ENCODE measurements at regions not wholly inside any gene's neighbourhood (a gene's known extent, or its start where the extent isn't known, plus 50 kb on each side); places are given as distances from the start of the nearest gene placed in this dataset.
"Not testable (repeated sequence)": the region's sequence is repeated elsewhere in the genome, so short reads cannot be mapped to it uniquely, and the experiment has no call there.

DNA sequence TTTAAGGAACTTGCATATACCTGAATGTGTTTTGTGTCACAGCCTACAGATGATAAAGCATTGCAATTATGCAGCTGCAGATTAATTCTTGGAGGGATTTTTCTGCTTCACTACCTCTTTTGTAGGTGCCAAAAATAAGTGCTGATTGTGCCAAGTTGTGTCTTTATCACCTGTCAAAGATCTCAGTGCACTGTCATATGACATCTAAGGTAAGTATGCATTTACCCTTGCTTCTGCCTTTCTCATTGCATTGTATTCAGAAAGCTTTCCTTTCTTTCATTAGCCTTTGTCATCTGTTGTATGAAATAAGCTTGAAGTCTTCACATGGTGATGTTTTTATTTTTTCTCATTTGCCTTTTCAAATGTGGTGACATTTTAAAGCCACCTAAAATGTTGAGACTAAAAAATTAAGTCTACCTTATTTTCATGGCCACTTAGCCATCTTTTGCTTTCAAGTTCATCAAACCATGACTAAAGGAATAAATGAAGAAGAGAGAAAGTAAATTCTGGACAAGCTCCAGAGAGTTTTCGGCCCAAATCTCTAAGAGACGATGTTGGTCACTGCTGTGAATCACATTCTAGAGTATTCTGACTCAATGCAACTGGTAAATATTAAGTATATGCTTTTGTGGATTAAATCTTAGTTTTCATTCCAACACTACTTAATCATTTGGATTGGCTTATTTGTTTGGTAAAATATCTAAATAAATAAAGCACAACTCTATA, 381.8 kb upstream of the EPHA3 start:
- no peaks in the 10 kb centered on the region for H3K36me3 ChIP-seq
- no peak for DNase-seq (ENCODE audit: low read depth in 1 of 2, low spot score in 2 of 2)
- no peaks in the 10 kb centered on the region for H3K4me1 ChIP-seq (replicated peaks)
- no peak overlapping the region for H3K27ac ChIP-seq
- no peaks in the 10 kb centered on the region for H3K27me3 ChIP-seq (replicated peaks)
- H3K9me3 ChIP-seq (replicated peaks) = no peaks in the 10 kb centered on the region
- no peak overlapping the region for H3K4me3 ChIP-seq

DNA sequence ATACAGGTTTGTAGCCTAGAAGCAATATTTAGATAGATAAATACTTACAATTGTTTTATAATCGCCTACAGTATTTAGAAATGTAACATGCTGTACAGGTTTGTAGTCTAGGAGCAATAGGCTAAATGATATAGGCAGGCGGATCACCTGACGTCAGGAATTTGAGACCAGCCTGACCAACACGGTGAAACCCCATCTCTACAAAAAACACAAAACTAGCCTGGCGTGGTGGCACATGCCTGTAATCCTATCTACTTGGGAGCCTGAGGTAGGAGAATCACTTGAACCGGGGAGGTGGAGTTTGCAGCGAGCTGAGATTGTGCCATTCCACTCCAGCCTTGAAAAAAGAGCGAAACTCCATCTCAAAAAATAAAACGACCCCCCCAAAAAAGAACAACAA, 375.2 kb upstream of the EPHA3 start:
- no peak for DNase-seq (ENCODE audit: low read depth in 1 of 2, low spot score in 2 of 2)
- Histone ChIP-seq H3K27ac (no peak overlapping the region), H3K9me3 (replicated peaks) (no peaks in the 10 kb centered on the region), H3K27me3 (replicated peaks) (no peaks in the 10 kb centered on the region), H3K4me1 (replicated peaks) (no peaks in the 10 kb centered on the region), H3K4me3 (no peak overlapping the region), H3K36me3 (no peaks in the 10 kb centered on the region)

- DNase-seq (ENCODE audit: low read depth in 1 of 2, low spot score in 2 of 2) = no peak
- Histone ChIP-seq H3K4me3 (no peak overlapping the region), H3K27ac (no peak overlapping the region)
Measured at GRCh38 chr3:88742106-88742505, 365.3 kb upstream of the EPHA3 start.

GRCh38 chr3:88742674-88743507, 364.5 kb upstream of the EPHA3 start:
- Histone ChIP-seq H3K27me3 (replicated peaks) (no peaks in the 10 kb centered on the region), H3K4me3 (no peak overlapping the region), H3K4me1 (replicated peaks) (no peaks in the 10 kb centered on the region), H3K9me3 (replicated peaks) (no peaks in the 10 kb centered on the region), H3K27ac (no peak overlapping the region), H3K36me3 (no peaks in the 10 kb centered on the region)
- DNase-seq (ENCODE audit: low read depth in 1 of 2, low spot score in 2 of 2) = no peak

More at GRCh38 chr3:88742106-88742505, 365.3 kb upstream of the EPHA3 start:
- no peaks in the 10 kb centered on the region for H3K36me3 ChIP-seq
- H3K9me3 ChIP-seq (replicated peaks) = no peaks in the 10 kb centered on the region
- no peaks in the 10 kb centered on the region for H3K27me3 ChIP-seq (replicated peaks)
- H3K4me1 ChIP-seq (replicated peaks) = no peaks in the 10 kb centered on the region

DNA sequence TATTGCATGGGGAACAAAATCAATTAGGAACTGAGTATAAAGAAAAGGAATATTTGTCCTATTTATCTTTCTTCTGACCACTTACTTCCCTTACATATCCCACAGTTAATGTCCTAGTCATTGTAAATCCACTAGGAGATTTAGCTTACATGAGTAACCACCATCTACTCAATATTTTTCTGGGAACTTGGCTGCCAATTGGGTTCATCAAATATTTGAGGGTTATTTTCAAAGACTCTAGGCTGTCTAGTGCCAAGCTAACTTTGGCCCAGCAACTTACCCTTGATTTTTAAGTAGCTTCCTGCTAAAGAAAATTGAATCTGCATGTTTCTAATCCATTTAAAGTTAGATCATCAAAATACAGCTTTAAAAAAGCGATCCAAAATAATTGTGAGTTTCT, 362.5 kb upstream of the EPHA3 start:
- Histone ChIP-seq H3K36me3 (no peaks in the 10 kb centered on the region), H3K4me1 (replicated peaks) (no peaks in the 10 kb centered on the region), H3K9me3 (replicated peaks) (no peaks in the 10 kb centered on the region), H3K27me3 (replicated peaks) (no peaks in the 10 kb centered on the region), H3K27ac (no peak overlapping the region), H3K4me3 (no peak overlapping the region)
- DNase-seq (ENCODE audit: low read depth in 1 of 2, low spot score in 2 of 2) = no peak

- not testable (repeated sequence) for DNase-seq (ENCODE audit: low read depth in 1 of 2, low spot score in 2 of 2); H3K9me3 ChIP-seq (replicated peaks); H3K4me3 ChIP-seq; H3K4me1 ChIP-seq (replicated peaks); H3K27me3 ChIP-seq (replicated peaks); H3K36me3 ChIP-seq; H3K27ac ChIP-seq
Measured at GRCh38 chr3:88747145-88747544, 360.3 kb upstream of the EPHA3 start.

DNA sequence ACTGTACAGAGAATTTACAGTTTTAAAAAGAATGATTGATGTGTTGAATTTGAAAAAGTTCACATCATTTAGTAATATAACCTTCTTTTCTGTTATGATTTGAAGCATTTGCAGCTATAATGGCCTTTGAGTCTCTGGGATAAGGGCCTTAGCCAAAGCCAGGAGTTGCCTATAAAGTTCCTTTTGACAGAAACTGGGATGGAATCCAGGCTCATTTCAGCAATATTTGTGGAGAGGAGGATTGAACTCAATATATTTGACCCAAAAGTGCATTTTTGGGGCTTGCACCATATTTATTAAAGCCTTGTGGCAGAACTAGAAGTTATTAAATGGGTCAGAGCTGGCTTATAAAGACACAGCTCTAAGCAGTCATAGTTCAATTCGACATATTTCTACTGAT, 348.7 kb upstream of the EPHA3 start:
- Histone ChIP-seq H3K4me1 (replicated peaks) (no peaks in the 10 kb centered on the region), H3K4me3 (no peak overlapping the region)
- DNase-seq (ENCODE audit: low read depth in 1 of 2, low spot score in 2 of 2) = no peak

DNA sequence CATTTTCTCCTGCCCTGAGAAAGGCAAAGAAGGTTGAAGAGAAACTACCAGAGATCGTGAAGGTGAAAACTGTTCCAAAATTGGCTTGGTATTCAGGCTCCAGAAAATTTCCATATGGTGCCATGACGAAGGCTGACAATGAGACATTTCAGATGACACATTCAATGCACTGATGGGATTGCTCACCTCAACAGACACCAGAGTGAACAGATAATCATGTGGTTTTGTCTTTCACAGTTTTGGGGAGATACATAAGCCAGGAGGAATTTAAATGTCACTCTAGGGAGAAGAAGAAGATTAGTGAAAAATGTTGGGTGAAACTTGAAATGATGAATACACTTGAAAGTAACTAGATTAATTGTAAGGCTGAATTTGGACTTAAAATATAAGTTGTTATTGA, 339.7 kb upstream of the EPHA3 start:
- Histone ChIP-seq H3K4me3 (no peak overlapping the region), H3K27ac (no peak overlapping the region), H3K4me1 (replicated peaks) (no peaks in the 10 kb centered on the region), H3K27me3 (replicated peaks) (no peaks in the 10 kb centered on the region), H3K9me3 (replicated peaks) (no peaks in the 10 kb centered on the region), H3K36me3 (no peaks in the 10 kb centered on the region)
- no peak for DNase-seq (ENCODE audit: low read depth in 1 of 2, low spot score in 2 of 2)

More for the DNA sequence above, 348.7 kb upstream of the EPHA3 start:
- Histone ChIP-seq H3K9me3 (replicated peaks) (no peaks in the 10 kb centered on the region), H3K27me3 (replicated peaks) (no peaks in the 10 kb centered on the region), H3K27ac (no peak overlapping the region), H3K36me3 (no peaks in the 10 kb centered on the region)

- no peak overlapping the region for H3K4me3 ChIP-seq
- no peaks in the 10 kb centered on the region for H3K36me3 ChIP-seq
- no peaks in the 10 kb centered on the region for H3K27me3 ChIP-seq (replicated peaks)
- H3K27ac ChIP-seq = no peak overlapping the region
- DNase-seq (ENCODE audit: low read depth in 1 of 2, low spot score in 2 of 2) = no peak
- no peaks in the 10 kb centered on the region for H3K9me3 ChIP-seq (replicated peaks)
- no peaks in the 10 kb centered on the region for H3K4me1 ChIP-seq (replicated peaks)
Measured at GRCh38 chr3:88773766-88774165, 333.7 kb upstream of the EPHA3 start.

GRCh38 chr3:88775026-88775690, 332.3 kb upstream of the EPHA3 start:
- no peak overlapping the region for H3K27ac ChIP-seq

DNA sequence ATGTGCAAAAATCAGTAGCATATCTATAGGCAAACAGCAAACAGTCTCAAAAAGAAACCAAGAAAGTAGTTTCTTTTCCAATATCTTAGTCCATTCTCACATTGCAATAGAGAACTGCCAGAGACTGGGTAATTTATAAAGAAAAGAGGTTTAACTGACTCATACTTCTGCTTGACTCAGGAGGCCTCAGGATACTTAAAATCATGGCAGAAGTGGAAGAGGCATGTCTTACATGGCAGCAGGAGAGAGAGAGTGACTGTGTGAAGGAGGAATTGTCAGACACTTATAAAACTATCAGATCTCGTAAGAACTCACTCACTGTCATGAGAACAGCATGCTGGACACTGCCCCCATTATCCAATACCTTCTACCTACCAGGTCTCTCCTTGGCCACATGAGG, 327.9 kb upstream of the EPHA3 start:
- no peaks in the 10 kb centered on the region for H3K27me3 ChIP-seq (replicated peaks)
- no peaks in the 10 kb centered on the region for H3K36me3 ChIP-seq
- no peak for DNase-seq (ENCODE audit: low read depth in 1 of 2, low spot score in 2 of 2)
- H3K9me3 ChIP-seq (replicated peaks) = no peaks in the 10 kb centered on the region
- H3K4me3 ChIP-seq = no peak overlapping the region
- no peaks in the 10 kb centered on the region for H3K4me1 ChIP-seq (replicated peaks)
- H3K27ac ChIP-seq = no peak overlapping the region

More at GRCh38 chr3:88775026-88775690, 332.3 kb upstream of the EPHA3 start:
- Histone ChIP-seq H3K36me3 (no peaks in the 10 kb centered on the region), H3K4me1 (replicated peaks) (no peaks in the 10 kb centered on the region), H3K4me3 (no peak overlapping the region), H3K27me3 (replicated peaks) (no peaks in the 10 kb centered on the region), H3K9me3 (replicated peaks) (no peaks in the 10 kb centered on the region)
- no peak for DNase-seq (ENCODE audit: low read depth in 1 of 2, low spot score in 2 of 2)

DNA sequence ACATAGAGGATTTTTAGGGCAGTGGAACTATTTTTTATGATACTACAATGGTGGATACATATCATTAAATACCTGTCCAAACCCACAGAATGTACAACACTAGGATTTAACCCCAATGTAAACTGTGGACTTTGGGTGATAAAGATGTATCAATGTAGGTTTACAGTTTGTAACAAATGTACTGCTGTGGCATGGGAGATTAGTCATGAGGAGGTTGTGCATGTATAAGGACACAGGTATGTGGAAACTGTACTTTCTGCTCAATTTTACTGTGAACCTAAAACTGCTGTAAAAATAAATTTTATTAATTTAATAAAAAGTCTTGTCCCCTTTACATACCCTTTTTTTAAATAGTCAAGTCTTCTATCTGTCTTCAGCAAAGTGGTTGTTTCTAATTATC, 322.5 kb upstream of the EPHA3 start:
- Histone ChIP-seq H3K27me3 (replicated peaks) (no peaks in the 10 kb centered on the region), H3K27ac (no peak overlapping the region), H3K4me3 (no peak overlapping the region), H3K36me3 (no peaks in the 10 kb centered on the region), H3K9me3 (replicated peaks) (no peaks in the 10 kb centered on the region), H3K4me1 (replicated peaks) (no peaks in the 10 kb centered on the region)
- no peak for DNase-seq (ENCODE audit: low read depth in 1 of 2, low spot score in 2 of 2)

- DNase-seq (ENCODE audit: low read depth in 1 of 2, low spot score in 2 of 2) = no peak
- Histone ChIP-seq H3K9me3 (replicated peaks) (no peaks in the 10 kb centered on the region), H3K27ac (no peak overlapping the region), H3K4me3 (no peak overlapping the region), H3K27me3 (replicated peaks) (no peaks in the 10 kb centered on the region), H3K4me1 (replicated peaks) (no peaks in the 10 kb centered on the region), H3K36me3 (no peaks in the 10 kb centered on the region)
Measured at GRCh38 chr3:88785841-88786240, 321.6 kb upstream of the EPHA3 start.

DNA sequence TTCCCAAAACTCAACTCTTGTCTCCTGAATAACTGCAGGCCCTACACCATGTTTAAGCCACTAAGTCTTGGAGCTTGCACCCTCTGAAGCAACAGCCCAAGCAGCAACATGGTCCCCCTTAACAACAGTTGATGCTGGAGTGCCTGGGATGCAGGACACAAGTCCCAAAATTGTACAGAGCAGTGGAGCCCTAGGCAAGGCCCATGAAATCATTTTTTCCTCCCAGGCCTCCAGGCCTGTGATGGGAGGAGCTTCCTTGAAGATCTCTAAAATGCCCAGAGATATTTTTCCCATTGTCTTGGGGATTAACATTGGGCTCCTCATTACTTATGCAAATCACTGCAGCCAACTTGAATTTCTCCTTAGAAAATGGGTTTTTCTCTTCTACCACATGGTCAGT, 311.9 kb upstream of the EPHA3 start:
- no peak overlapping the region for H3K27ac ChIP-seq
- no peak for DNase-seq (ENCODE audit: low read depth in 1 of 2, low spot score in 2 of 2)
- H3K9me3 ChIP-seq (replicated peaks) = no peaks in the 10 kb centered on the region
- H3K27me3 ChIP-seq (replicated peaks) = no peaks in the 10 kb centered on the region
- no peaks in the 10 kb centered on the region for H3K36me3 ChIP-seq
- no peaks in the 10 kb centered on the region for H3K4me1 ChIP-seq (replicated peaks)
- no peak overlapping the region for H3K4me3 ChIP-seq

All from SJSA1 (cell line).